ENCODE measurements at regions not wholly inside any gene's neighbourhood (a gene's known extent, or its start where the extent isn't known, plus 50 kb on each side); places are given as distances from the start of the nearest gene placed in this dataset.

GRCh38 chr21:43338951-43339350, 88.0 kb downstream of the SIK1 start:
- TF ChIP-seq EZH2phosphoT487 (IDR thresholded peaks at IDR 0.05; ENCODE audit: borderline replicate concordance) = no peak
- no peak for TF ChIP-seq CTCF (conservative IDR thresholded peaks at IDR 0.05; ENCODE audit: low read length)
- Histone ChIP-seq H4K20me1 (ENCODE audit: insufficient read depth, low read length, poor library complexity, severe bottlenecking) (no peaks in the 10 kb centered on the region), H3F3A (ENCODE audit: low read depth) (no peaks in the 10 kb centered on the region), H3K4me2 (ENCODE audit: low read depth, low read length, poor library complexity, severe bottlenecking) (no peak overlapping the region), H3K79me2 (ENCODE audit: insufficient read depth, low read length) (no peaks in the 10 kb centered on the region), H2AFZ (ENCODE audit: low read length) (no peak overlapping the region), H3K9me2 (replicated peaks; ENCODE audit: low read depth, low read length) (no peaks in the 10 kb centered on the region), H3K4me3 (ENCODE audit: low read length, poor library complexity, severe bottlenecking) (no peak overlapping the region), H3K4me1 (ENCODE audit: insufficient read depth, low read length, poor library complexity, severe bottlenecking) (no peaks in the 10 kb centered on the region), H3K9ac (ENCODE audit: low read depth, low read length, poor library complexity, severe bottlenecking) (no peak overlapping the region), H3K36me3 (ENCODE audit: insufficient read depth, low read length) (no peaks in the 10 kb centered on the region), H3K9me3 (ENCODE audit: insufficient read depth, low read depth, low read length) (no peaks in the 10 kb centered on the region), H3K27me3 (ENCODE audit: insufficient read depth, low read length, poor library complexity, severe bottlenecking) (no peaks in the 10 kb centered on the region)

GRCh38 chr21:43337901-43338655, 88.9 kb downstream of the SIK1 start:
- H4K20me1 ChIP-seq (ENCODE audit: insufficient read depth, low read length, poor library complexity, severe bottlenecking) = no peaks in the 10 kb centered on the region
- H3K79me2 ChIP-seq (ENCODE audit: insufficient read depth, low read length) = no peaks in the 10 kb centered on the region
- H3K36me3 ChIP-seq (ENCODE audit: insufficient read depth, low read length) = no peaks in the 10 kb centered on the region
- H2AFZ ChIP-seq (ENCODE audit: low read length) = no peak overlapping the region
- no peak overlapping the region for H3K4me2 ChIP-seq (ENCODE audit: low read depth, low read length, poor library complexity, severe bottlenecking)
- H3K4me3 ChIP-seq (ENCODE audit: low read length, poor library complexity, severe bottlenecking) = no peak overlapping the region
- H3K9me2 ChIP-seq (replicated peaks; ENCODE audit: low read depth, low read length) = no peaks in the 10 kb centered on the region
- TF ChIP-seq CTCF (conservative IDR thresholded peaks at IDR 0.05; ENCODE audit: low read length) = no peak
- TF ChIP-seq EZH2phosphoT487 (IDR thresholded peaks at IDR 0.05; ENCODE audit: borderline replicate concordance) = no peak
- H3K9ac ChIP-seq (ENCODE audit: low read depth, low read length, poor library complexity, severe bottlenecking) = no peak overlapping the region
- no peaks in the 10 kb centered on the region for H3F3A ChIP-seq (ENCODE audit: low read depth)
- no peaks in the 10 kb centered on the region for H3K4me1 ChIP-seq (ENCODE audit: insufficient read depth, low read length, poor library complexity, severe bottlenecking)
- H3K27me3 ChIP-seq (ENCODE audit: insufficient read depth, low read length, poor library complexity, severe bottlenecking) = no peaks in the 10 kb centered on the region
- no peaks in the 10 kb centered on the region for H3K9me3 ChIP-seq (ENCODE audit: insufficient read depth, low read depth, low read length)

- no peaks in the 10 kb centered on the region for H4K20me1 ChIP-seq (ENCODE audit: insufficient read depth, low read length, poor library complexity, severe bottlenecking)
- H3K9ac ChIP-seq (ENCODE audit: low read depth, low read length, poor library complexity, severe bottlenecking) = no peak overlapping the region
- no peaks in the 10 kb centered on the region for H3F3A ChIP-seq (ENCODE audit: low read depth)
- no peaks in the 10 kb centered on the region for H3K79me2 ChIP-seq (ENCODE audit: insufficient read depth, low read length)
- H3K9me3 ChIP-seq (ENCODE audit: insufficient read depth, low read depth, low read length) = no peaks in the 10 kb centered on the region
- H3K36me3 ChIP-seq (ENCODE audit: insufficient read depth, low read length) = no peaks in the 10 kb centered on the region
- no peaks in the 10 kb centered on the region for H3K4me1 ChIP-seq (ENCODE audit: insufficient read depth, low read length, poor library complexity, severe bottlenecking)
- H3K4me2 ChIP-seq (ENCODE audit: low read depth, low read length, poor library complexity, severe bottlenecking) = no peak overlapping the region
- TF ChIP-seq EZH2phosphoT487 (IDR thresholded peaks at IDR 0.05; ENCODE audit: borderline replicate concordance) (no peak), CTCF (conservative IDR thresholded peaks at IDR 0.05; ENCODE audit: low read length) (no peak)
- no peak overlapping the region for H3K4me3 ChIP-seq (ENCODE audit: low read length, poor library complexity, severe bottlenecking)
- H3K27me3 ChIP-seq (ENCODE audit: insufficient read depth, low read length, poor library complexity, severe bottlenecking) = no peaks in the 10 kb centered on the region
- H2AFZ ChIP-seq (ENCODE audit: low read length) = no peak overlapping the region
- H3K9me2 ChIP-seq (replicated peaks; ENCODE audit: low read depth, low read length) = no peaks in the 10 kb centered on the region
Measured at GRCh38 chr21:43335119-43335518, 91.8 kb downstream of the SIK1 start.

Measured in Loucy (cell line).